ENCODE measurements at regions not wholly inside any gene's neighbourhood (a gene's known extent, or its start where the extent isn't known, plus 50 kb on each side); places are given as distances from the start of the nearest gene placed in this dataset.

GRCh38 chr1:234884006-234884405 lies 244.6 kb downstream of the TOMM20 start:
- Histone ChIP-seq H3K4me3 (ENCODE audit: low read depth, low read length, poor library complexity, severe bottlenecking) (no peak overlapping the region), H3K27ac (ENCODE audit: low read depth, low read length, poor library complexity, severe bottlenecking) (no peak overlapping the region), H3K36me3 (ENCODE audit: insufficient read depth, low read length, poor library complexity, severe bottlenecking) (no peaks in the 10 kb centered on the region), H3K9me3 (ENCODE audit: low read depth, low read length, poor library complexity, severe bottlenecking) (no peaks in the 10 kb centered on the region), H3K27me3 (replicated peaks; ENCODE audit: insufficient read depth, low read depth, low read length, poor library complexity) (no peaks in the 10 kb centered on the region), H3K4me1 (ENCODE audit: insufficient read depth, low read length, poor library complexity, severe bottlenecking) (no peaks in the 10 kb centered on the region)
- no TSS peak for BruUV-seq (replicated peaks)
- ChIA-PET CTCF (no interaction called here), POLR2A (ENCODE audit: low non-redundant PET) (no interaction called here)
- TF ChIP-seq EZH2 (IDR thresholded peaks at IDR 0.05; ENCODE audit: borderline replicate concordance, low read depth, low read length, poor library complexity, severe bottlenecking) (no peak), CTCF (conservative IDR thresholded peaks at IDR 0.05; ENCODE audit: low read depth, low read length) (no peak)
- no peak for DNase-seq (ENCODE audit: low spot score)
- intact Hi-C loops (cut with micrococcal nuclease; ENCODE audit: unreplicated experiment) = no loop called here

DNA sequence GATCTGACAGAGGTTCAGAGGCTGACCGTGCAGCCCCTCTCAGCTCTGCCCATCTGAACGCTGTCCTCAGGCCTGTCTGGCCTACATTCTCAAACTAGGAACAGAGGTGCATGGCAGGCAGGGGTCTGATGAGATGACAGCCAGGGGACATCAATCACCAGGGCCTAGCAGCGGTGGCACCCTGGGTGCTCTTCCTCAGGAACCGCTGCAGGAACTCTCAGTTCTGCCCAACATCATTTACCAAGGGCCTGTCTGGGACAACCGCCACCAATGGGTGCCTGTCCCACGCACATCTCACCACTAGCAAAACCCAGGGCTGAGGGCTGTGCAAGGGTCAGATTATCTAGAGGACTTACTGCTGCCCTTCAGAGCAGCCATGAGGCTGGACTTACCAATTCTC lies 245.7 kb downstream of the TOMM20 start:
- intact Hi-C loops (cut with micrococcal nuclease; ENCODE audit: unreplicated experiment) = no loop called here
- Histone ChIP-seq H3K36me3 (ENCODE audit: insufficient read depth, low read length, poor library complexity, severe bottlenecking) (no peaks in the 10 kb centered on the region), H3K4me3 (ENCODE audit: low read depth, low read length, poor library complexity, severe bottlenecking) (no peak overlapping the region), H3K27me3 (replicated peaks; ENCODE audit: insufficient read depth, low read depth, low read length, poor library complexity) (no peaks in the 10 kb centered on the region), H3K27ac (ENCODE audit: low read depth, low read length, poor library complexity, severe bottlenecking) (no peak overlapping the region), H3K4me1 (ENCODE audit: insufficient read depth, low read length, poor library complexity, severe bottlenecking) (no peaks in the 10 kb centered on the region), H3K9me3 (ENCODE audit: low read depth, low read length, poor library complexity, severe bottlenecking) (no peaks in the 10 kb centered on the region)
- DNase-seq (ENCODE audit: low spot score) = no peak
- BruUV-seq (replicated peaks) = no TSS peak
- TF ChIP-seq EZH2 (IDR thresholded peaks at IDR 0.05; ENCODE audit: borderline replicate concordance, low read depth, low read length, poor library complexity, severe bottlenecking) = no peak
- TF ChIP-seq CTCF (conservative IDR thresholded peaks at IDR 0.05; ENCODE audit: low read depth, low read length) = no peak
- ChIA-PET CTCF (no interaction called here), POLR2A (ENCODE audit: low non-redundant PET) (no interaction called here)

- Histone ChIP-seq H3K9me3 (ENCODE audit: low read depth, low read length, poor library complexity, severe bottlenecking) (no peaks in the 10 kb centered on the region), H3K4me3 (ENCODE audit: low read depth, low read length, poor library complexity, severe bottlenecking) (no peak overlapping the region), H3K4me1 (ENCODE audit: insufficient read depth, low read length, poor library complexity, severe bottlenecking) (no peaks in the 10 kb centered on the region), H3K27ac (ENCODE audit: low read depth, low read length, poor library complexity, severe bottlenecking) (no peak overlapping the region), H3K36me3 (ENCODE audit: insufficient read depth, low read length, poor library complexity, severe bottlenecking) (no peaks in the 10 kb centered on the region), H3K27me3 (replicated peaks; ENCODE audit: insufficient read depth, low read depth, low read length, poor library complexity) (no peaks in the 10 kb centered on the region)
- DNase-seq (ENCODE audit: low spot score) = no peak
- no TSS peak for BruUV-seq (replicated peaks)
- intact Hi-C loops (cut with micrococcal nuclease; ENCODE audit: unreplicated experiment) = no loop called here
- ChIA-PET POLR2A (ENCODE audit: low non-redundant PET) (no interaction called here), CTCF (no interaction called here)
- TF ChIP-seq EZH2 (IDR thresholded peaks at IDR 0.05; ENCODE audit: borderline replicate concordance, low read depth, low read length, poor library complexity, severe bottlenecking) (no peak), CTCF (conservative IDR thresholded peaks at IDR 0.05; ENCODE audit: low read depth, low read length) (no peak)
Measured at GRCh38 chr1:234881893-234882771, 246.5 kb downstream of the TOMM20 start.
